ENCODE measurements at regions not wholly inside any gene's neighbourhood (a gene's known extent, or its start where the extent isn't known, plus 50 kb on each side); places are given as distances from the start of the nearest gene placed in this dataset.

GRCh38 chr2:37507703-37508102, 163.3 kb downstream of the QPCT start:
- H3K9ac ChIP-seq (ENCODE audit: low read length), result no peak overlapping the region

GRCh38 chr2:37512971-37513370, 158.5 kb downstream of the CDC42EP3 start:
- no peak for DNase-seq
- Histone ChIP-seq H3K9ac (ENCODE audit: low read length) (no peak overlapping the region), H3K9me3 (ENCODE audit: low read length) (no peaks in the 10 kb centered on the region), H3K9me2 (replicated peaks; ENCODE audit: insufficient read depth, low read length) (no peaks in the 10 kb centered on the region), H3K4me3 (ENCODE audit: low read length) (no peak overlapping the region), H3K79me2 (ENCODE audit: low read length) (no peaks in the 10 kb centered on the region), H2AFZ (ENCODE audit: low read length) (no peak overlapping the region), H3K4me2 (ENCODE audit: low read depth, low read length, poor library complexity, severe bottlenecking) (no peak overlapping the region), H3K27ac (ENCODE audit: low read length) (no peak overlapping the region), H3K4me1 (ENCODE audit: low read length) (no peaks in the 10 kb centered on the region), H4K20me1 (ENCODE audit: insufficient read depth, low read depth, low read length) (no peaks in the 10 kb centered on the region), H3K36me3 (ENCODE audit: insufficient read depth, low read length) (no peaks in the 10 kb centered on the region), H3K27me3 (ENCODE audit: low read length) (no peaks in the 10 kb centered on the region)

More at GRCh38 chr2:37507703-37508102, 163.3 kb downstream of the QPCT start:
- no peak overlapping the region for H3K27ac ChIP-seq (ENCODE audit: low read length)
- H3K4me3 ChIP-seq (ENCODE audit: low read length), result no peak overlapping the region
- no peaks in the 10 kb centered on the region for H3K9me3 ChIP-seq (ENCODE audit: low read length)
- no peaks in the 10 kb centered on the region for H3K79me2 ChIP-seq (ENCODE audit: low read length)
- H3K27me3 ChIP-seq (ENCODE audit: low read length), result no peaks in the 10 kb centered on the region
- H3K36me3 ChIP-seq (ENCODE audit: insufficient read depth, low read length), result no peaks in the 10 kb centered on the region
- no peaks in the 10 kb centered on the region for H4K20me1 ChIP-seq (ENCODE audit: insufficient read depth, low read depth, low read length)
- no peak overlapping the region for H2AFZ ChIP-seq (ENCODE audit: low read length)
- H3K9me2 ChIP-seq (replicated peaks; ENCODE audit: insufficient read depth, low read length), result no peaks in the 10 kb centered on the region
- no peaks in the 10 kb centered on the region for H3K4me1 ChIP-seq (ENCODE audit: low read length)
- no peak overlapping the region for H3K4me2 ChIP-seq (ENCODE audit: low read depth, low read length, poor library complexity, severe bottlenecking)
- DNase-seq, result no peak

GRCh38 chr2:37523814-37524362, 147.6 kb downstream of the CDC42EP3 start:
- H3K27ac ChIP-seq (ENCODE audit: low read length), result no peak overlapping the region
- no peaks in the 10 kb centered on the region for H3K9me2 ChIP-seq (replicated peaks; ENCODE audit: insufficient read depth, low read length)
- no peak overlapping the region for H2AFZ ChIP-seq (ENCODE audit: low read length)
- H3K27me3 ChIP-seq (ENCODE audit: low read length), result no peaks in the 10 kb centered on the region
- no peak overlapping the region for H3K4me2 ChIP-seq (ENCODE audit: low read depth, low read length, poor library complexity, severe bottlenecking)
- no peaks in the 10 kb centered on the region for H4K20me1 ChIP-seq (ENCODE audit: insufficient read depth, low read depth, low read length)
- H3K79me2 ChIP-seq (ENCODE audit: low read length), result no peaks in the 10 kb centered on the region
- no peaks in the 10 kb centered on the region for H3K4me1 ChIP-seq (ENCODE audit: low read length)
- no peaks in the 10 kb centered on the region for H3K9me3 ChIP-seq (ENCODE audit: low read length)
- DNase-seq, result no peak
- H3K36me3 ChIP-seq (ENCODE audit: insufficient read depth, low read length), result no peaks in the 10 kb centered on the region
- H3K4me3 ChIP-seq (ENCODE audit: low read length), result no peak overlapping the region
- H3K9ac ChIP-seq (ENCODE audit: low read length), result no peak overlapping the region

- no peaks in the 10 kb centered on the region for H4K20me1 ChIP-seq (ENCODE audit: insufficient read depth, low read depth, low read length)
- H3K27ac ChIP-seq (ENCODE audit: low read length), result no peak overlapping the region
- H2AFZ ChIP-seq (ENCODE audit: low read length), result no peak overlapping the region
- H3K36me3 ChIP-seq (ENCODE audit: insufficient read depth, low read length), result no peaks in the 10 kb centered on the region
- no peaks in the 10 kb centered on the region for H3K79me2 ChIP-seq (ENCODE audit: low read length)
- no peaks in the 10 kb centered on the region for H3K4me1 ChIP-seq (ENCODE audit: low read length)
- no peaks in the 10 kb centered on the region for H3K9me3 ChIP-seq (ENCODE audit: low read length)
- peak; percentile 52 for DNase-seq
- no peaks in the 10 kb centered on the region for H3K27me3 ChIP-seq (ENCODE audit: low read length)
- H3K4me2 ChIP-seq (ENCODE audit: low read depth, low read length, poor library complexity, severe bottlenecking), result no peak overlapping the region
- H3K4me3 ChIP-seq (ENCODE audit: low read length), result no peak overlapping the region
- no peak overlapping the region for H3K9ac ChIP-seq (ENCODE audit: low read length)
- no peaks in the 10 kb centered on the region for H3K9me2 ChIP-seq (replicated peaks; ENCODE audit: insufficient read depth, low read length)
Observed at GRCh38 chr2:37526323-37526722, 145.1 kb downstream of the CDC42EP3 start.

- Histone ChIP-seq H3K79me2 (ENCODE audit: low read length) (no peaks in the 10 kb centered on the region), H3K4me1 (ENCODE audit: low read length) (no peaks in the 10 kb centered on the region), H3K27ac (ENCODE audit: low read length) (no peak overlapping the region), H3K9me2 (replicated peaks; ENCODE audit: insufficient read depth, low read length) (no peaks in the 10 kb centered on the region), H2AFZ (ENCODE audit: low read length) (no peak overlapping the region), H3K9me3 (ENCODE audit: low read length) (no peaks in the 10 kb centered on the region), H3K4me3 (ENCODE audit: low read length) (no peak overlapping the region), H4K20me1 (ENCODE audit: insufficient read depth, low read depth, low read length) (no peaks in the 10 kb centered on the region), H3K36me3 (ENCODE audit: insufficient read depth, low read length) (no peaks in the 10 kb centered on the region), H3K27me3 (ENCODE audit: low read length) (no peaks in the 10 kb centered on the region), H3K9ac (ENCODE audit: low read length) (no peak overlapping the region), H3K4me2 (ENCODE audit: low read depth, low read length, poor library complexity, severe bottlenecking) (no peak overlapping the region)
- DNase-seq, result no peak
Observed at GRCh38 chr2:37526856-37527255, 144.6 kb downstream of the CDC42EP3 start.

- Histone ChIP-seq H3K4me1 (ENCODE audit: low read length) (no peaks in the 10 kb centered on the region), H3K9me2 (replicated peaks; ENCODE audit: insufficient read depth, low read length) (no peaks in the 10 kb centered on the region), H3K4me2 (ENCODE audit: low read depth, low read length, poor library complexity, severe bottlenecking) (no peak overlapping the region), H3K27ac (ENCODE audit: low read length) (no peak overlapping the region), H3K79me2 (ENCODE audit: low read length) (no peaks in the 10 kb centered on the region), H3K9me3 (ENCODE audit: low read length) (no peaks in the 10 kb centered on the region), H2AFZ (ENCODE audit: low read length) (no peak overlapping the region), H3K4me3 (ENCODE audit: low read length) (no peak overlapping the region), H3K9ac (ENCODE audit: low read length) (no peak overlapping the region), H3K27me3 (ENCODE audit: low read length) (no peaks in the 10 kb centered on the region), H4K20me1 (ENCODE audit: insufficient read depth, low read depth, low read length) (no peaks in the 10 kb centered on the region), H3K36me3 (ENCODE audit: insufficient read depth, low read length) (no peaks in the 10 kb centered on the region)
- DNase-seq, result no peak
Observed at GRCh38 chr2:37527361-37527760, 144.1 kb downstream of the CDC42EP3 start.

GRCh38 chr2:37529830-37530415, 141.5 kb downstream of the CDC42EP3 start:
- Histone ChIP-seq H4K20me1 (ENCODE audit: insufficient read depth, low read depth, low read length) (no peaks in the 10 kb centered on the region), H3K9me2 (replicated peaks; ENCODE audit: insufficient read depth, low read length) (no peaks in the 10 kb centered on the region), H3K79me2 (ENCODE audit: low read length) (no peaks in the 10 kb centered on the region), H3K4me2 (ENCODE audit: low read depth, low read length, poor library complexity, severe bottlenecking) (no peak overlapping the region), H3K27me3 (ENCODE audit: low read length) (no peaks in the 10 kb centered on the region), H3K9me3 (ENCODE audit: low read length) (no peaks in the 10 kb centered on the region), H2AFZ (ENCODE audit: low read length) (no peak overlapping the region), H3K4me3 (ENCODE audit: low read length) (no peak overlapping the region), H3K36me3 (ENCODE audit: insufficient read depth, low read length) (no peaks in the 10 kb centered on the region), H3K4me1 (ENCODE audit: low read length) (no peaks in the 10 kb centered on the region), H3K9ac (ENCODE audit: low read length) (no peak overlapping the region), H3K27ac (ENCODE audit: low read length) (no peak overlapping the region)
- DNase-seq, result no peak

- Histone ChIP-seq H3K9me2 (replicated peaks; ENCODE audit: insufficient read depth, low read length) (no peaks in the 10 kb centered on the region), H3K27me3 (ENCODE audit: low read length) (no peaks in the 10 kb centered on the region), H2AFZ (ENCODE audit: low read length) (no peak overlapping the region), H3K4me2 (ENCODE audit: low read depth, low read length, poor library complexity, severe bottlenecking) (no peak overlapping the region), H4K20me1 (ENCODE audit: insufficient read depth, low read depth, low read length) (no peaks in the 10 kb centered on the region), H3K4me3 (ENCODE audit: low read length) (no peak overlapping the region), H3K9ac (ENCODE audit: low read length) (no peak overlapping the region), H3K4me1 (ENCODE audit: low read length) (peaks cover 4% of the 10 kb centered on the region), H3K9me3 (ENCODE audit: low read length) (no peaks in the 10 kb centered on the region), H3K27ac (ENCODE audit: low read length) (no peak overlapping the region), H3K79me2 (ENCODE audit: low read length) (no peaks in the 10 kb centered on the region), H3K36me3 (ENCODE audit: insufficient read depth, low read length) (no peaks in the 10 kb centered on the region)
- no peak for DNase-seq
Observed at GRCh38 chr2:37532503-37532902, 138.9 kb downstream of the CDC42EP3 start.

Data from Karpas-422 (cell line).